ENCODE measurements at regions not wholly inside any gene's neighbourhood (a gene's known extent, or its start where the extent isn't known, plus 50 kb on each side); places are given as distances from the start of the nearest gene placed in this dataset.

DNA sequence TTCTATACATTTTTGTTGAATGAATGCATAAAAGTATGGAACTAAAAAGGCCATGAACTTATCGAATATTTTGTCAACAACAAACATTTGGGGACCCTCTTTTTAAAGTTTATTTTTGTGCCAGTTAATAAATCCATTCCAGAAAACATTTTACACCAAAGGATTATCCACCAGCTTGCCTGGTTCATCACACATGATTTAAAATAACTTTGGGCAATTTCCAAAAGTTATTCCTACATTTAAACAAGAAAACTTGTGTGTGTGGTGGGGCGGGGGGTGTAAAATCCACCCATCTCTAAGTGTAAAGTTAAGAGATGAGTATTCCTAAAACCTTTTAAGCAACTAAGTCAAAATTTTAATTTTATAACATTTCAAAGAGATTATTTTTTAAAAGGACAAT lies 224.5 kb upstream of the SNX7 start:
- Histone ChIP-seq H3K27ac (no peak overlapping the region), H3K4me3 (no peak overlapping the region)

DNA sequence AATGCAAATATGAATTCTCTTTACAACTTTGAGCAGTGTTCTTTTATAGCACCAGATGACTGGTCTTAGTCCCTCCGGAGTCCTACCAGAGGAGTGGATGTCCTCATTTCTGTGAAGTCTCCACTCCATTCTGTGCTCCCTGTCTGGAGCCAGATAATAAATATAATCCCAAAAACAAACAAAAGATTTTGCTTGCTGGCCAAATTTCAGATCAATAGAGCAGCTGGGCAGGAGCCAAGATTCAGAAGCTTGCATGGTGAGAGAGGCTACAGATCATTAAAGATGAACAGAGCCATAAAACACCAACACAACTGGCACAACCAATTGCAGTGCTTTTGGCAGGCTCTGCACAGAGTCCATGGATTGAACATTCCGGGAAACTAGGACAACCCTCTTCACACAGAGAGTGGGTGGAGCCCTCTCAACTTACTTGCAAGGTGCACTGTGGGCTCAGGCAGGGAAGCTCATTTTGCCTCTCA lies 231.5 kb upstream of the SNX7 start:
- H3K4me3 ChIP-seq = no peak overlapping the region
- H3K27ac ChIP-seq = no peak overlapping the region

DNA sequence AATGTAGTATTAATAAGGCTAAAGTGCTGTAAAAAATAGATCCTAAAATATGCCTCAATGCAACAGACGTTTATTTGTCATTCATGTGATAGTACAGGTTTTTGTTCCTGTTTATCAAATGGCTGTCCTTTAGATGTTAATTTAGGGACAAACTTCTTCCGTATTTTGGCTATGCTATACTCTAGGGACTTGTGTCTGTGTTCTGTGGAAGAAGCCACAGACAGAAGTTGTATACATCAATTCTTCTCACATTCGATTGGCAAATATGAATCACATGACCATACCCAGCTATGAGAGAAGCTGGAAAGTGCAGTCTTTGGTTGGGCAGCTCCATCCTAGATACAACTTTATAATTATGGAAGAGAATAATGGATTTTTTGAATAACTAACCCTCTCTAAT lies 232.7 kb upstream of the SNX7 start:
- Histone ChIP-seq H3K4me3 (no peak overlapping the region), H3K27ac (no peak overlapping the region)

DNA sequence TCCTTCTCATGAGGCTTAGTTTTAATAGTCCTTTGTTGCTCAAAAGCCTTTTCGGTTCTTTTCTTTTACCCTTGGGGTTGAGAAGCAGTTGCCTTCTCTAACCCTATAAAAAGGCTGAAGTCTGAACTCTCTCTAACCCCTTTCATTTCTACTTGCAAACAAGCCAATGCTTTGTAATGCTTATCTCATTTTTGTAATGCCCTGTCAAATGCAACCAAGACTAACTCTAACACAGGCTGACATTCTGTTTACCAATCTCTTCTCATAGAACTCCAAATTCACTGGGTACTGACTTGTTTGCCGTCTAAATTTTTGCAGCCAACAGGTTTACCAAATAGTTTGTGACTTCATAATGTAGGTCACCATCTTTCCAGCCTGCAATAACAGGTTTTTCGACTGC lies 233.9 kb upstream of the SNX7 start:
- Histone ChIP-seq H3K27ac (no peak overlapping the region), H3K4me3 (no peak overlapping the region)

DNA sequence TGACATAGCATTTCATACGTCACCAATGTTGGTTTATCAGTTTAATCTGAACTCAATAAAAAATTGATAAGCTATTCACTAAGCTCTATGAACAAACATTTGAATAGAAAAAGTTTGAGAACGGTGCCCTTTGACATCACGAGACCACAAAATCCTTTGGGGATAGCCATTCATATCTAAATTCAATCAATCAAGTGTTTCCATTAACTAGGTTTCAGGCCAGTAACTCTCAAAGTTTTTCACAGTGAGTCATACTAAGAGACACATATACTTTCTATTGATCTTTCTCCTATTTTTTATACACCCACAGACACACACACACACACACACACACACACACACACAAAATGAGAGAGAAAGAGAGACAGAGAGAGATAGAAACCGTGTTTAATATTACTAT lies 235.4 kb upstream of the SNX7 start:
- H3K4me3 ChIP-seq = no peak overlapping the region
- H3K27ac ChIP-seq = no peak overlapping the region

DNA sequence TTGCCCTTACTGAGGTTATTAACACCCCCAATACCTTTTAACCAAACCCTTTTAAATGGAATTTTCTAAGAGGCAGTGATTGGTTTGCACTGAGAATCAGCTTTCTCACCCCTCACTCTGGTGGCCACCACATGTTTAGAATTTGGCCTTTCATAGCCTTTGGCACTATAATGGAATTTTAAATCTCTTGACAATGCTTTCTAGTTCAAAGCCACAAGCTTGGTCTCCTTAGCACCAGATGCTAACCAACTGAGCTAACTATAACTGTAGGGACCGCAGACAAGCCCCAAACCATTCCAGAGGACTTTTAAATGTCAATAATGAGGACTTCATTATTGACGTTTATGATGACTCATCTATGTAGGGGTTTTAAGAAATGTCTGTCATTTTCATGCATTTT lies 238.7 kb upstream of the SNX7 start:
- H3K4me3 ChIP-seq = no peak overlapping the region
- no peak overlapping the region for H3K27ac ChIP-seq

DNA sequence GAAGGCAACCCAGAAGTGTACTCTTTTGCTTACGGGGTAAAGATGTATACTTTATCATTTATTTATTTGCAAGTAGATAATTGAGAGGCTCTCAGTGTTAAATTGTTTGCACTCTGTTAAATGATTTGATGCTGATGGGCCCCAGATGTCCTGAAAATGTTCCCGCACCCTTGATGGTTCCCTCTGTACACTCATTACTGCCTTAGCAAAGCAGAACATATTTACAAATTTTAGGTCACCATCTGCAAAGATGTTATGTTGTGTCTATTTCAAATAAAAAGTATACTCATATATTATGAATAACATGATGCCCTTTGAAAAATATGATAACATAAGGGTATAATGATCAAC lies 240.5 kb upstream of the SNX7 start:
- Histone ChIP-seq H3K4me3 (no peak overlapping the region), H3K27ac (no peak overlapping the region)

DNA sequence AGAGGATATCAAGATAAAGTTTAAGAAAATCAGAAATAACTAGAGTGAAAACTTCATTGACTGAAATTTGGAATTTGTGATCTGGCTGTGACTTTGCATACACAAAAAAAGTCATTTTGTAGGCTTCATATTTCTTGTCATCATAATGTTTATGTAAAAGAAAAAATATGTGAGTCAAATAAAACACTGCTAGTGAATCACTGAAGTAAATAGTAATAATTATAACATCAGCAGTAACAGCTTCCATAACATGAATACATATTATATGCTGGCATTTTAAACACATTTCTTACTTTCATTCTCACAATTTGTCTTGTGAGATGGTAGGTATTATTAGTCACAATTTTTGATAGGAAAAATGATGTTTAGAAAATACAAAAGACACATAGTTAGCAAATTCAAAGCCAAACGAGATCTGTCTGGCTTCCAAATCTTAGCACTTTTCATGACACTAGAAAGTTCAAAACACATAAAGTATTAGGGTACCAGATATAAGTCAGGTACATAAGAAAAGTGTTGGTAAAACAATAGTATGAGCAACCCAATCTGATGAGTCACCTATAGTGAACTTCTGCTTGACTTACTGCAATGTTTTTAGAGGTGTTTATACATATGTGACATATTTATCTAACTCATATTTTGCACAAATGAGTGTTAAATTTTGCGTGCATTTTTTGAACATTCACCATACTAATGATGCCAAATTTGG lies 241.0 kb upstream of the SNX7 start:
- Histone ChIP-seq H3K27ac (no peak overlapping the region), H3K4me3 (no peak overlapping the region)

DNA sequence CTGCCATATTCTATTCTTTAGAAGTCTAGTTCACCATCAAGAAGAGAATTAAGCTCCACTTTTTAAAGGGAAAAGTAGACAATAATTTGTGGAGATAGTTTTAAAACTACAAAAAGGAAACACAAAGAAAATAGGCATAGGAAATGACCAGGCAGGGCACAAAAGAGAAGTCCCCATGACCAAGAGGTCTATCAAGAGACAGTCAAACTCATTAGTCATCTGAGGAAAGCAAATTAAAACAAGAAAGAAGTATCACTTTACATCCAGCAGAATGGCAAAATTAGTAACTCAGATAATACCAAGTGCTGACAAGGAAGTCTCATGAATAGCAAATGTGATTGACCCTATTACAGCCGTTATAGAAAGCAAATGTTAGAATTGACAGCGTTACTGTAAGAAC lies 243.7 kb upstream of the SNX7 start:
- no peak overlapping the region for H3K27ac ChIP-seq

DNA sequence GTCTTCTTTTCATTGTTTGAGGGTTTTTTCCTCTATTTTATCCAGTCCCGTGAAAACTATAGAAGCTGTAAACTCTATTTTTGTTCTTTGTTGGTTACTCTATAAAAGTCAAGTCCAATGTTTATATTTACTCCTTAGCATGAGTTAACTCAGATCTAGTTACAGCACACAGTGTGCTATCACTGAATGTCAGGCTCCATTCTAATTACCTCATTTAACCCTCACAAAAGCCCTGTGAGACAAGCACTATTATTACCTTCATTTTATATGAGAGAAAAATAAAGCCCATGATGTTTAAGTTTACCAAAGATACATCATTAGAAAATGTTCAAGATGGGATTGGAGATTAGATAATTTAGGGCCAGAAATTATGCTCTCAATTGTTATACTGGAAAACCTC lies 251.4 kb upstream of the SNX7 start:
- no peak overlapping the region for H3K27ac ChIP-seq
- no peak overlapping the region for H3K4me3 ChIP-seq

More for the DNA sequence above, 243.7 kb upstream of the SNX7 start:
- H3K4me3 ChIP-seq = no peak overlapping the region

DNA sequence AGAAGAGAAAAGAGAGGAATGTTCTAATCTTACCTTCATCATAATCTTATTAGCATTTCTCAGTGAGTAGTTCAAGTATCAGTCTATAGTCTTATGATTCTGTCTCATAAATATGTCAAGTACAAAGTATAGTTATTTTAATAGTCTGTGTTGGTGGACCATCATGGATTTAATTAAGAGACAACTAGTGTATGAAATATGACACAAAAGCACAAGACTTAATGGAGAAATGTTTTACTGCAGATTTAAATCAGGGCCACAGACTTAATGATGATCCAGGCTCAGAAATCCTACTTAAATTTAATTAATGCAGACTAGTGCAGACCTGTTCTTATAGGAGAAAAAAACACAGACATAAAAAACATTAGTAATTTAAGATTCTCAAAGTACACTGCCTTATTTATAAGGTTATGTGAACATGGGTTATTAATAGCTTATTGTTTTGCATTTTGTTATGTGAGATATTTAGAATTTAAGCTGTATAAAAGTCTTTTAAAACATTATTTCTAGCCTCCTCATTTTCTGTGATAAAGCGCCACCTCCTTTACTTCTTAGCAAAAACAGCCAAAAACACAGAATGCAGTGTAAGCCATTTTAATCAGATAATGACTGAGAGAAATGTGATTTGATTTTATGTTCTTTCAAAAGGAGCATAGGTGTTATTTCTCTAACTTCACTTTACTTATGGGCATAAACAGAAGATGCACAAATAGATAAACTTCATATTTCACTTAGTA lies 255.0 kb upstream of the SNX7 start:
- Histone ChIP-seq H3K4me3 (no peak overlapping the region), H3K27ac (no peak overlapping the region)

DNA sequence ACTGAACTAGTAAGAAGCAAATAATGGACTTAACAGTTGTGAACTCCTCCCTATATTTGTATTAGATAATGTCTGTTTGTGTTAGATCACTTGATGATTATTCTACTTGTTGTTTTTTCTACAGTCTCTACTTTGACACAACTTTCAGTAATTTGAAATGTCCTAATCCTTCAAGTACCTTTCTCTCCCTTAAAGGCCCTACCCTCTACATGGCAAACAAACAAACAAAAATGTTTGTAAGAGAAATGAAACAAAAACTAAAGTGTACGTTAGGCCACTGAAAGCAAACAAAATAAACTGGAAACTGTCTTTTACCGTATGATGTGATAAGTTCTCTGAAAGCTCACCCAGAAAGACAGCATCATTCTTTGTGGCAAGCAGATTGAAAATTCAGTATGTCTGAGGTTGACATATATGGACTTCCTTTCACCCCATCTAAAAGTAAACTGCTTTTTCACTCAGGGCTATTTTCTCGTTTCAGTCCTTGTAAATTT lies 255.9 kb upstream of the SNX7 start:
- Histone ChIP-seq H3K27ac (no peak overlapping the region), H3K4me3 (no peak overlapping the region)

DNA sequence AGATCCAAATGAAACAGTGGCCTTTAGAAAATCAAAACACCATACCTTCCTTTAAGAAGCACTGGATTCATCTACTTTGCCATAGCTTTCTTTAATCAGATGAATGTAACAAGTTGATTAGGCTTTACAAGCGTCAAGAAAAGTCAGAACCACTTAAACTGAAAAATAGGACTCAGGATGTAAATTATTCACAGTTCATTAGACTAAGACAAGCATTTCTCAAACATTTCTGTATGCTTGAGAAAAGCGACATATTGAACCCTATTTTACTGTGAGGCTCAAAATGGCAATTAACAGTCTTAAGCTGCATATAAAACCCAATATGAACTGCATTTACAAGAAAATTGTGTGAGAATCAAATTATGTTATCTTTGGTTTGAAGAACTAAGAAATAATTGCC lies 256.7 kb upstream of the SNX7 start:
- Histone ChIP-seq H3K27ac (no peak overlapping the region), H3K4me3 (no peak overlapping the region)

DNA sequence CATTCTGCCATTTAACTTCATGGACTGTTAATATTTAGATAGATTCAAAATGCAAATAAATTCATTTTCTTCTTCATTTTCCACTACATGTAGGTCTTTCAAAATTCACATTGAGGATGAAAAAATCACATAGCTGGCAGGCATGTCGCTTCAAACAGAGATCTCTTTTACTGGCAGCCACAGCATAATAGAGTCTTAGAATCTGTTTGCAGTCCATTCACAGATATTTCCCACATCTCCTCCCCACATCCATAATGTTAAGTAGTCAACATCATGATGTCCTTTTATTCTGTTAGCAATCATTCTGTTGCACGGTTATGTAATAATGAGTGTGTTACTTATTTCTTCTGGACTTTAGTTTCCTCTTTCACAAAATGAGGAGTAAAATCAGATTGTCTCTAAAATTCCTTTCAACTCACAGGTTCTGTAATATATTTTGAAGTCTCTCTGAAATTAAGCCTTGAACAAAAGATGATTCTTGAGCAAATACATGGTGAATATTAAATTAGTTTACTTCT lies 257.5 kb upstream of the SNX7 start:
- H3K27ac ChIP-seq = peak overlapping the region in 1 of 21 experiments; percentile 22
- no peak overlapping the region for H3K4me3 ChIP-seq

DNA sequence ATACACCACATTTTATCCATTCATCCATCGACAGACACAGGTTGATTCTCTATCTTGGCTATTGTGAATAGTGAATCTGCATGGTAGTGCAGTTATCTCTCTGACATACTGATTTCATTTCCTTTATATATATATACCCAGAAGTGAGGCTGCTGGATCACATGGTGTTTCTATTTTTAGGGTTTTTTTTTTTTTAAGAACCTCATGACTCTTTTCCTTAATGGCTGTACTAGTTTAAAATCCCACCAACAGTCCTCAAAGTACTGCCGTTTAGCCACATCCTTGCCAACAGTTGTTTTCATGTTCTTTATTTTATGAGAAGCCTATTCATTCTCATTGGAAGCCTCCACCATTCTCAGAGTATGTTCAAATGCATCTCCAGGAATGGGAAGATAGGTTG lies 258.7 kb upstream of the SNX7 start:
- no peak overlapping the region for H3K27ac ChIP-seq
- no peak overlapping the region for H3K4me3 ChIP-seq

DNA sequence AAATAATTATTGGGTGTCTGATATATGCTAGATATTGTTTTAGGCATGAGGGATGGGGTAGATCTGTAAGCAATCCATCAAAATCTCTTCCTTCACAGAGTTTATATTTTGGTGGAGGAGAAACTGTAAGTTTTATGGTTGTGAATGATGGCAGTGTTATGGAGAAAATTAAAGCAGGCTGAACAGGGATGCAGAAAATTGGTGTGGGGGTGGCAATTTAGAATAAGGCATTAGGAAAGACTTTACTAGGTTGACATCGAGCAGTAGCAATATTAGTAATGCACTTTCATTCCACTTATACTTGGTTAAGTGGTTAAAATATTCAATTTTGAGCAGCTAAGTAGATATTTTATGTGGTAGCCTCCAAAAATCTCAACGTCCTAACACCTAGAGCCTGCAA lies 261.1 kb upstream of the SNX7 start:
- Histone ChIP-seq H3K4me3 (no peak overlapping the region), H3K27ac (no peak overlapping the region)

DNA sequence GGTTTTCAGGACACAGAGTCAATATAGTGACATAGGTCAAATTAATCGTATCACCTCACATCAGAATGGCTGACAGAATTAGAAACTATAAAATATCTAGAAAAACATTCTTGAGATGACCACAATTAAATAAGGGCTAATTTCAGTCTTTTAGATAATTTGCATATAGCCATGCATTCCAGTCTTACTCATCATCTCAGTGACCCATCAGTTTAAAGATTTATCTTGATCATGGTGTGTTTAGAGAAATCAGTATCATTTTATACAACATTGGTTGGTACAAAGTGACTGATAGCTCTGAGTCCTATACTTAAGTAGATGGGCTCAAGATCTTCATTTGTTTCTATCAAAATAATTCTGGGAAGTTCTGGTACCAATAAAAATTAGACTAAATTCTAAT lies 262.3 kb upstream of the SNX7 start:
- no peak overlapping the region for H3K27ac ChIP-seq
- H3K4me3 ChIP-seq = no peak overlapping the region

DNA sequence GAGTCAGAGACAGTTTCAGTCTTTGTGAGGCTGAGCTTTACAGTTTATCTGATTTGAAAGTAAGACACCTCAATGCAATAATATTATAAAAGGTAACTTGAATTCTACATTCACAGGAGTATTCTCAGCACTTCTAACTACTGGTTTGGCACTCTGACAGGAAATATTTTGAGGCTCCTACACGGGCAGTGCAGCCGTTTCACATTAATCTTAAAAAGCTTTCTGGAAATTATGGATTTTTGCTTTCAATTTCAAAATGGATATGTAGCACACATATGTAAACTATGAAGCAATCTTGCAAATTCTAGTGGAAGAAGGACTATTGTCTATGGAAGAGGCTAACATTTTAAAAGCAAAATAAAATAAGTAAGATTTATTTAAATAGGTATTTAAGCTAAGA lies 262.9 kb upstream of the SNX7 start:
- Histone ChIP-seq H3K27ac (no peak overlapping the region), H3K4me3 (no peak overlapping the region)

DNA sequence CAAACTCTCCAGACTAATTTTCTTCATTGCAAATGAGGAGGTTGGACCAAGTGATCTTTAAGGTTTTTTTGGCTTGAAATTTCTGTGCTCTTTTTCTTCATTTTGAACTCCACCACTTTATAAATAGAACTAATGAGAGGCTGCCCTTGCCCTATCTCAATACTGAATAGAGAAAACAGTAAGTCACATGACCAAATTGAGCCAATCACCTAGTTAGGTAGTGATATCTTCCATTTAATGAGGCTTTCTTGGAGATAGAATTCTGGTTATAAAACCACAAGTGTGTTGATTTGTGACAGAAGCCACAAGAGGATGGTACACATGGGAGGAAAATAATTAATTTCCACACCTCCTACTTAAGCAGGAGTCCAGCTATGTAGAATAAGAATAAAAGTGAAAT lies 263.4 kb upstream of the SNX7 start:
- no peak overlapping the region for H3K4me3 ChIP-seq
- H3K27ac ChIP-seq = no peak overlapping the region

DNA sequence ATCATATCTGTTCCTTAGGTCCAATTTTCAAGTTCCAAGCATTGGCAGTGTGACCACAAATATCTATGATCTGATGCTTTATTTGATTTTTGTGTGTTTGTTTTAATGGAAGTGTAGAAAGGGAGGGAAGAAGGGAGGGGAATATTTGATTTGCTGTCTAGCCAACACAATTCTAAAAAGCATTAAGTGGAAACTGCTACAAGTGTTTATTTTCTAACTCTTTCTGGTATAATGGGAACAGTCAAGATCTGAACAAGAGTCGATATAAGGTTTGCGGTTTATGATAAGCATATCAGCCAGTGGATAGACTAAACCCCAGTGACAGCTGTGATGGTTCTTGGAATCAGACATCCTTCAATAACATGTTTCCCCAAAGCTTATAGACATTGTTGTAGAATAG lies 267.8 kb upstream of the SNX7 start:
- H3K4me3 ChIP-seq = no peak overlapping the region
- no peak overlapping the region for H3K27ac ChIP-seq

DNA sequence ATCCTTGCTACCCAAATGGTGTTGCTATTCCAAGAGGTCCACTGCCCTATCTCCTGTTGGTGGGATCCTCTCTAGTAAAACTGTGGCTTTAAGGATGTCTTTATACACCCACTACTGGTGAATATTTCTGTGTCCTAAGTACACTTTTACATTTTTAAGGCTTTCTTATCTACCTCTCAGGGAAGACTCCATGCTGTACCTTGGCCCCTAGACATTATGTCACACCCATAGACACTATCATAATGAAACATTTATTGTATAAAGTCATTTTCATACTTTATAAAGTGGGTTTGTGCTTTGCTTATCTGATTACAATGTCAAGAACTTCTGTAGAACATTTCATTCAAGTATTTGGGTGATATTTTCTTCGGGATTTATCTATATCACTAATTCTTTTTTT lies 270.3 kb upstream of the SNX7 start:
- H3K4me3 ChIP-seq = no peak overlapping the region
- H3K27ac ChIP-seq = no peak overlapping the region

All from skin epidermis (tissue), 12 donors.